ENCODE measurements at regions not wholly inside any gene's neighbourhood (a gene's known extent, or its start where the extent isn't known, plus 50 kb on each side); places are given as distances from the start of the nearest gene placed in this dataset.

DNA sequence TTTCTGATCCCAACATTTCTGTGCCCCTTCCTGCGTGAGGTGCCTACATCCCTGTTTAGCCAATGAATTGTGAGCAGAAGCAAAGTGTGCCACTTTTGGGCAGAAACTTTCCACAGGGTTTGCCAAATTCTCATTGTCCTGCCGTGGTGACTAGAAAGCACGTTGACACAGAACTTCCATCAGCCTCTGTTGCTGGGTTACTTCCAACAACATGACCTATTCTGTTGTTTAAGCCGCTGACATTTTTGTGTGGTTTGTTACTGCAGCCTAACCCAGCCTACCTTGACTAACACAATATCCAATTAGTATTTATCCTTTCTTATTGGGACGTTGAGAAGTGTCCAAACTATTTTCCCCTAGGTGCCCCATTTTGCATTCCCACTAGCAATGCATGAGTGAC lies 136.8 kb downstream of the URB2 start:
- POLR2A ChIA-PET, result no interaction called here
- no peak for ATAC-seq (ENCODE audit: low read depth)

DNA sequence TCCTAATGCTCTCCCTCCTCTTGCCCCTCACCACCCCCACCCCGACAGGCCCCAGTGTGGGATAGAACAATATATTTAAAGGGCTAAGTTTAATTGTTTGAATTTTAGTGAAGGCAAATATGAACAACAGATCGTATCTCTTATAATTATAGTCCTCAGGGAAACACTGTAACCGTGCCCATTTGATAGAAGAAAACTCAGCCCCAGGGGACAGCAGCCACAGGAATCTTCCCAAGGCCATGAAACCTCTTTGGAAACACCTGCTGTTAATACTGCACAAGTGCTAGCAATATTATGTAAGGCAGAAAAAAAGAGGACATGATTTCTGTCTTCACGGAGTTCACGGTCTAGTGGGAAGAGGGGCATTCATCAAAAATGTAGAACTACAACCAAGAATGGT lies 142.2 kb downstream of the URB2 start:
- no peaks in the 10 kb centered on the region for H3K9me3 ChIP-seq (ENCODE audit: control extremely low read depth in 1 of 3, control insufficient read depth in 2 of 3, insufficient read depth in 1 of 3, low read length in 2 of 3)
- no peak for ATAC-seq (ENCODE audit: low read depth)
- H3K9me3 Mint-ChIP-seq (ENCODE audit: insufficient read depth), result no peaks in the 10 kb centered on the region
- POLR2A ChIA-PET, result no interaction called here
- H3K4me2 ChIP-seq (replicated peaks; ENCODE audit: low read depth, low read length, poor library complexity, severe bottlenecking), result no peak overlapping the region
- H3K4me3 Mint-ChIP-seq, result no peak overlapping the region
- no peaks in the 10 kb centered on the region for H3K4me1 ChIP-seq (ENCODE audit: control insufficient read depth in 2 of 2, insufficient read depth in 2 of 2, low read length in 2 of 2)
- H3K4me3 ChIP-seq (ENCODE audit: control extremely low read depth in 1 of 5, extremely low read depth in 1 of 5, insufficient read depth in 1 of 5, low read depth in 2 of 5, low read length in 4 of 5), result no peak overlapping the region
- no peaks in the 10 kb centered on the region for H3K36me3 ChIP-seq (replicated peaks in 1 of 2; ENCODE audit: control extremely low read depth in 1 of 2, control insufficient read depth in 1 of 2, extremely low read depth in 1 of 2, insufficient read depth in 2 of 2, low read length in 1 of 2)
- no peaks in the 10 kb centered on the region for H3K4me1 Mint-ChIP-seq
- no peak overlapping the region for H3K27ac Mint-ChIP-seq
- TF ChIP-seq, protein P1, sequence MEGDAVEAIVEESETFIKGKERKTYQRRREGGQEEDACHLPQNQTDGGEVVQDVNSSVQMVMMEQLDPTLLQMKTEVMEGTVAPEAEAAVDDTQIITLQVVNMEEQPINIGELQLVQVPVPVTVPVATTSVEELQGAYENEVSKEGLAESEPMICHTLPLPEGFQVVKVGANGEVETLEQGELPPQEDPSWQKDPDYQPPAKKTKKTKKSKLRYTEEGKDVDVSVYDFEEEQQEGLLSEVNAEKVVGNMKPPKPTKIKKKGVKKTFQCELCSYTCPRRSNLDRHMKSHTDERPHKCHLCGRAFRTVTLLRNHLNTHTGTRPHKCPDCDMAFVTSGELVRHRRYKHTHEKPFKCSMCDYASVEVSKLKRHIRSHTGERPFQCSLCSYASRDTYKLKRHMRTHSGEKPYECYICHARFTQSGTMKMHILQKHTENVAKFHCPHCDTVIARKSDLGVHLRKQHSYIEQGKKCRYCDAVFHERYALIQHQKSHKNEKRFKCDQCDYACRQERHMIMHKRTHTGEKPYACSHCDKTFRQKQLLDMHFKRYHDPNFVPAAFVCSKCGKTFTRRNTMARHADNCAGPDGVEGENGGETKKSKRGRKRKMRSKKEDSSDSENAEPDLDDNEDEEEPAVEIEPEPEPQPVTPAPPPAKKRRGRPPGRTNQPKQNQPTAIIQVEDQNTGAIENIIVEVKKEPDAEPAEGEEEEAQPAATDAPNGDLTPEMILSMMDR (IDR thresholded peaks at IDR 0.05), result no peak
- TF ChIP-seq EZH2 (IDR thresholded peaks at IDR 0.05; ENCODE audit: borderline replicate concordance, insufficient read depth, low read depth, low read length, poor library complexity, severe bottlenecking), result no peak
- no peak overlapping the region for H2AFZ ChIP-seq (ENCODE audit: insufficient read depth, low read depth, low read length, poor library complexity, severe bottlenecking)
- H3K27ac ChIP-seq (ENCODE audit: low read length in 2 of 2), result no peak overlapping the region
- no peak for DNase-seq
- H3K27me3 ChIP-seq (replicated peaks in 1 of 4; ENCODE audit: control extremely low read depth in 1 of 4, control insufficient read depth in 3 of 4, insufficient read depth in 4 of 4, low read length in 3 of 4), result peaks cover 0 to 10% (median 2%) of the 10 kb centered on the region in 4 experiments
- CTCF ChIA-PET, result no interaction called here
- H3K27me3 Mint-ChIP-seq, result peaks cover 30% of the 10 kb centered on the region
- no peak overlapping the region for H3K9ac ChIP-seq (ENCODE audit: low read length)
- WGBS (ENCODE audit: insufficient coverage), result 83% methylated on average over 1 of the region's 5 CpGs
- intact Hi-C loops (cut with micrococcal nuclease), result no loop called here
- H3K79me2 ChIP-seq (ENCODE audit: control insufficient read depth, insufficient read depth, low read length), result no peaks in the 10 kb centered on the region
- H4K20me1 ChIP-seq (ENCODE audit: control insufficient read depth, insufficient read depth, low read length, poor library complexity, severe bottlenecking), result no peaks in the 10 kb centered on the region

More for the DNA sequence above, 136.8 kb downstream of the URB2 start:
- Mint-ChIP-seq H3K27ac (no peak overlapping the region), H3K27me3 (peaks cover 7% of the 10 kb centered on the region), H3K4me3 (no peak overlapping the region), H3K9me3 (ENCODE audit: insufficient read depth) (no peaks in the 10 kb centered on the region), H3K4me1 (no peaks in the 10 kb centered on the region)
- Histone ChIP-seq H3K27me3 (replicated peaks in 1 of 4; ENCODE audit: control extremely low read depth in 1 of 4, control insufficient read depth in 3 of 4, insufficient read depth in 4 of 4, low read length in 3 of 4) (peaks cover 0 to 6% (median 0%) of the 10 kb centered on the region in 4 experiments), H3K9ac (ENCODE audit: low read length) (no peak overlapping the region), H2AFZ (ENCODE audit: insufficient read depth, low read depth, low read length, poor library complexity, severe bottlenecking) (no peak overlapping the region), H4K20me1 (ENCODE audit: control insufficient read depth, insufficient read depth, low read length, poor library complexity, severe bottlenecking) (no peaks in the 10 kb centered on the region), H3K4me1 (ENCODE audit: control insufficient read depth in 2 of 2, insufficient read depth in 2 of 2, low read length in 2 of 2) (no peaks in the 10 kb centered on the region), H3K4me2 (replicated peaks; ENCODE audit: low read depth, low read length, poor library complexity, severe bottlenecking) (no peak overlapping the region), H3K79me2 (ENCODE audit: control insufficient read depth, insufficient read depth, low read length) (no peaks in the 10 kb centered on the region), H3K9me3 (ENCODE audit: control extremely low read depth in 1 of 3, control insufficient read depth in 2 of 3, insufficient read depth in 1 of 3, low read length in 2 of 3) (peaks cover 0 to 3% (median 0%) of the 10 kb centered on the region in 3 donors), H3K36me3 (replicated peaks in 1 of 2; ENCODE audit: control extremely low read depth in 1 of 2, control insufficient read depth in 1 of 2, extremely low read depth in 1 of 2, insufficient read depth in 2 of 2, low read length in 1 of 2) (no peaks in the 10 kb centered on the region), H3K27ac (ENCODE audit: low read length in 2 of 2) (no peak overlapping the region), H3K4me3 (ENCODE audit: control extremely low read depth in 1 of 5, extremely low read depth in 1 of 5, insufficient read depth in 1 of 5, low read depth in 2 of 5, low read length in 4 of 5) (no peak overlapping the region)
- intact Hi-C loops (cut with micrococcal nuclease), result no loop called here
- WGBS (ENCODE audit: insufficient coverage), result 91% methylated on average over 4 of the region's 5 CpGs
- no peak for TF ChIP-seq EZH2 (IDR thresholded peaks at IDR 0.05; ENCODE audit: borderline replicate concordance, insufficient read depth, low read depth, low read length, poor library complexity, severe bottlenecking)
- TF ChIP-seq, protein P1 (IDR thresholded peaks at IDR 0.05), result no peak
- DNase-seq, result no peak
- CTCF ChIA-PET, result no interaction called here

Measured in B cell (primary cell).